ENCODE measurements at regions not wholly inside any gene's neighbourhood (a gene's known extent, or its start where the extent isn't known, plus 50 kb on each side); places are given as distances from the start of the nearest gene placed in this dataset.

DNA sequence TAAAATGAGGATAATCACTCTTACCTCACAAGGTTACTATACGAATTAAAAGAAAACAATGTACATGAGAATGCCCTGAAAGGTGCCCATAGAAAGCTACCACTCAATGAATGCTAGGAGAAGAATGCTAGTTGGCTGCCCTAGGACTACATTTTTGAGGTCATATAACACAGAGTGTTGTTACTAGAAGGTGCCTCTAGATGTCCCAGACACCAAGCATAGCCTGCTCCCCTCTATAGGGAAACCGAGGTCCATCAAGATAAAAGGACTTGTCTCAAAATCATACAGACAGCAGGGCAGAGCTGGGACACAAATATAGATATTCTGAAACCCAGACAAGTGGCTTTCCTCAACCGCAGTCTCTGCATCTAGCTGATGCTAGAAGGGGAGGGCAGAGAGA lies 147.0 kb upstream of the ARHGEF9 start:
- DNase-seq (ENCODE audit: low read depth, low spot score) = no peak
- POLR2A ChIA-PET = no interaction called here
- CTCF ChIA-PET = no interaction called here
- no peak overlapping the region for H3K4me3 ChIP-seq (ENCODE audit: low read depth, low read length)
- TF ChIP-seq, protein P1, sequence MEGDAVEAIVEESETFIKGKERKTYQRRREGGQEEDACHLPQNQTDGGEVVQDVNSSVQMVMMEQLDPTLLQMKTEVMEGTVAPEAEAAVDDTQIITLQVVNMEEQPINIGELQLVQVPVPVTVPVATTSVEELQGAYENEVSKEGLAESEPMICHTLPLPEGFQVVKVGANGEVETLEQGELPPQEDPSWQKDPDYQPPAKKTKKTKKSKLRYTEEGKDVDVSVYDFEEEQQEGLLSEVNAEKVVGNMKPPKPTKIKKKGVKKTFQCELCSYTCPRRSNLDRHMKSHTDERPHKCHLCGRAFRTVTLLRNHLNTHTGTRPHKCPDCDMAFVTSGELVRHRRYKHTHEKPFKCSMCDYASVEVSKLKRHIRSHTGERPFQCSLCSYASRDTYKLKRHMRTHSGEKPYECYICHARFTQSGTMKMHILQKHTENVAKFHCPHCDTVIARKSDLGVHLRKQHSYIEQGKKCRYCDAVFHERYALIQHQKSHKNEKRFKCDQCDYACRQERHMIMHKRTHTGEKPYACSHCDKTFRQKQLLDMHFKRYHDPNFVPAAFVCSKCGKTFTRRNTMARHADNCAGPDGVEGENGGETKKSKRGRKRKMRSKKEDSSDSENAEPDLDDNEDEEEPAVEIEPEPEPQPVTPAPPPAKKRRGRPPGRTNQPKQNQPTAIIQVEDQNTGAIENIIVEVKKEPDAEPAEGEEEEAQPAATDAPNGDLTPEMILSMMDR (IDR thresholded peaks at IDR 0.05; ENCODE audit: insufficient read depth, low read length, missing control alignments) = no peak

- DNase-seq (ENCODE audit: low read depth, low spot score) = no peak
- TF ChIP-seq, protein P1 (IDR thresholded peaks at IDR 0.05; ENCODE audit: insufficient read depth, low read length, missing control alignments) = peak; percentile 3
- POLR2A ChIA-PET = no interaction called here
- CTCF ChIA-PET = interaction anchor here (1.1 to 2.0 kb wide), 3 partner anchors 9 to 1598 kb away, joined by 3 to 5 read pairs (median 4); no protein-coding TSS in a partner anchor
- H3K4me3 ChIP-seq (ENCODE audit: low read depth, low read length) = no peak overlapping the region
Observed at GRCh38 chrX:63930140-63930539, 145.1 kb upstream of the ARHGEF9 start.

GRCh38 chrX:63929608-63930007 lies 144.6 kb upstream of the ARHGEF9 start:
- no peak overlapping the region for H3K4me3 ChIP-seq (ENCODE audit: low read depth, low read length)
- POLR2A ChIA-PET = no interaction called here
- TF ChIP-seq, protein P1 (IDR thresholded peaks at IDR 0.05; ENCODE audit: insufficient read depth, low read length, missing control alignments) = no peak
- no peak for DNase-seq (ENCODE audit: low read depth, low spot score)
- CTCF ChIA-PET = interaction anchor here (1.1 to 2.0 kb wide), 3 partner anchors 8 to 1599 kb away, joined by 3 to 5 read pairs (median 4); no protein-coding TSS in a partner anchor

GRCh38 chrX:63927848-63928247 lies 142.8 kb upstream of the ARHGEF9 start:
- POLR2A ChIA-PET = no interaction called here
- no peak for DNase-seq (ENCODE audit: low read depth, low spot score)
- TF ChIP-seq, protein P1 (IDR thresholded peaks at IDR 0.05; ENCODE audit: insufficient read depth, low read length, missing control alignments) = no peak
- no peak overlapping the region for H3K4me3 ChIP-seq (ENCODE audit: low read depth, low read length)
- CTCF ChIA-PET = no interaction called here

DNA sequence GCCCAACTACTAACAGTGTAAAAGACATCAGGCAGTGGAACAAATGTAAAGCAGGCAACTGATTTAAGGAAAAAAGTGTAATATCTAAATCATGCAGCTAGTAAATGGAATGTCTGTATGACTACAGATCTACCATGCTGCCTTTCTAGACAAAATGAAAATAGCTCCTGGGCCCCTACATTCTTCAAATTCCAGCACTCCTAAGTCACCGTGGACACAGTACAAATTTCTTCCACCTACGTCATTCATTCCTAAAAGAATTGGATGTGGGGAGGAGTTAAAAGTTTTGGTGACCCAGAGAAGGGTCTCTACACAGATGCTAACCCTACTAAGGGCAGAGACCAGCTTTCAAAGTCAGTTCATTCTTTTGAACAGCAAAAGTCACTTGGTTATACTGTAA lies 137.2 kb upstream of the ARHGEF9 start:
- POLR2A ChIA-PET = no interaction called here
- peak; percentile 5 for DNase-seq (ENCODE audit: low read depth, low spot score)
- no peak overlapping the region for H3K4me3 ChIP-seq (ENCODE audit: low read depth, low read length)
- TF ChIP-seq, protein P1 (IDR thresholded peaks at IDR 0.05; ENCODE audit: insufficient read depth, low read length, missing control alignments) = no peak
- CTCF ChIA-PET = interaction anchor here (1.4 kb wide), 1 partner anchor 7 kb away, joined by 4 read pairs; no protein-coding TSS in a partner anchor

GRCh38 chrX:63920875-63921274 lies 135.9 kb upstream of the ARHGEF9 start:
- CTCF ChIA-PET = interaction anchor here (1.4 kb wide), 1 partner anchor 9 kb away, joined by 4 read pairs; no protein-coding TSS in a partner anchor
- TF ChIP-seq, protein P1 (IDR thresholded peaks at IDR 0.05; ENCODE audit: insufficient read depth, low read length, missing control alignments) = no peak
- H3K4me3 ChIP-seq (ENCODE audit: low read depth, low read length) = no peak overlapping the region
- no peak for DNase-seq (ENCODE audit: low read depth, low spot score)
- POLR2A ChIA-PET = no interaction called here
